ENCODE measurements at regions not wholly inside any gene's neighbourhood (a gene's known extent, or its start where the extent isn't known, plus 50 kb on each side); places are given as distances from the start of the nearest gene placed in this dataset.

- DNase-seq (ENCODE audit: low spot score) (no peak), ATAC-seq (ENCODE audit: insufficient number of reproducible peaks, low FRiP score, low read depth) (no peak)
- Histone ChIP-seq H3K4me1 (ENCODE audit: control insufficient read depth in 1 of 2, low read depth in 2 of 2) (peaks cover 9 to 27% of the 10 kb centered on the region in 2 donors), H3K9me3 (no peaks in the 10 kb centered on the region), H3K27ac (peak overlapping the region in 1 of 2 donors; percentile 43), H3K36me3 (no peaks in the 10 kb centered on the region), H3K27me3 (replicated peaks; ENCODE audit: insufficient read depth) (no peaks in the 10 kb centered on the region), H3K4me3 (no peak overlapping the region)
- TF ChIP-seq, protein P1, sequence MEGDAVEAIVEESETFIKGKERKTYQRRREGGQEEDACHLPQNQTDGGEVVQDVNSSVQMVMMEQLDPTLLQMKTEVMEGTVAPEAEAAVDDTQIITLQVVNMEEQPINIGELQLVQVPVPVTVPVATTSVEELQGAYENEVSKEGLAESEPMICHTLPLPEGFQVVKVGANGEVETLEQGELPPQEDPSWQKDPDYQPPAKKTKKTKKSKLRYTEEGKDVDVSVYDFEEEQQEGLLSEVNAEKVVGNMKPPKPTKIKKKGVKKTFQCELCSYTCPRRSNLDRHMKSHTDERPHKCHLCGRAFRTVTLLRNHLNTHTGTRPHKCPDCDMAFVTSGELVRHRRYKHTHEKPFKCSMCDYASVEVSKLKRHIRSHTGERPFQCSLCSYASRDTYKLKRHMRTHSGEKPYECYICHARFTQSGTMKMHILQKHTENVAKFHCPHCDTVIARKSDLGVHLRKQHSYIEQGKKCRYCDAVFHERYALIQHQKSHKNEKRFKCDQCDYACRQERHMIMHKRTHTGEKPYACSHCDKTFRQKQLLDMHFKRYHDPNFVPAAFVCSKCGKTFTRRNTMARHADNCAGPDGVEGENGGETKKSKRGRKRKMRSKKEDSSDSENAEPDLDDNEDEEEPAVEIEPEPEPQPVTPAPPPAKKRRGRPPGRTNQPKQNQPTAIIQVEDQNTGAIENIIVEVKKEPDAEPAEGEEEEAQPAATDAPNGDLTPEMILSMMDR (IDR thresholded peaks at IDR 0.05): no peak
These were observed 223.2 kb upstream of the THBS1 start for GRCh38 chr15:39357480-39358268.

DNA sequence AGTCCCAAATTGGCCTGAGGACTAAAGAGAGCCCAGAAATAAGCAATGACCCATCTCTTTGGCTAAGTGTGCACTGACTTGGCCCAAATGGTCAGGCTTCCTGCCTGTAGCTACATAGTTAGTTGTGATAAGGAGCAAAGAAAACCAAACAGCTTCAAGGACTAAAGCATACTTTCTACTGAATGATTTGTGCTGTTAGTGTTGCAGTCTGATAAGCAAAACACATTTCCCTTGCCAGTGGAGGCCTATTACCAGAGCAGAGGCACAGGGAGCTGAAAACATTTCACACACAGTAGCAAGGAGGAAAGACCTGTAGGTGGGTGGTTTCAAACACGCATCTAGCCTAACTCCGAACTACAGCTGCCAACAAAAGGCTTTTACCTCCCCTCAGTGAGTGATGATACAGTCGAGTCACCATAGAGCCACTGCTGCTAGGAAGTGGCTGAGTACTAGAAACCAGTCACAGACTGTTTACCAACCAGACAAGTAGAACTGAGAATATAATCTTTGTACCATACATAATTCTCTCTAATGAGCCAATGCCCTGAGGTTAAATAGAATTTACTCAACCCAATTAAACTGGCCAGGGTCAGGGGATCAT is 222.3 kb upstream of the THBS1 start:
- Histone ChIP-seq H3K27me3 (replicated peaks; ENCODE audit: insufficient read depth) (no peaks in the 10 kb centered on the region), H3K4me3 (no peak overlapping the region), H3K27ac (peak overlapping the region in 1 of 2 donors; percentile 43), H3K9me3 (no peaks in the 10 kb centered on the region), H3K36me3 (no peaks in the 10 kb centered on the region), H3K4me1 (ENCODE audit: control insufficient read depth in 1 of 2, low read depth in 2 of 2) (peaks cover 9 to 27% of the 10 kb centered on the region in 2 donors)
- DNase-seq (ENCODE audit: low spot score) (no peak), ATAC-seq (ENCODE audit: insufficient number of reproducible peaks, low FRiP score, low read depth) (no peak)
- TF ChIP-seq, protein P1 (IDR thresholded peaks at IDR 0.05): no peak

- TF ChIP-seq, protein P1 (IDR thresholded peaks at IDR 0.05): no peak
- Histone ChIP-seq H3K4me3 (no peak overlapping the region), H3K36me3 (no peaks in the 10 kb centered on the region), H3K4me1 (ENCODE audit: control insufficient read depth in 1 of 2, low read depth in 2 of 2) (peaks cover 9 to 27% of the 10 kb centered on the region in 2 donors), H3K27me3 (replicated peaks; ENCODE audit: insufficient read depth) (no peaks in the 10 kb centered on the region), H3K9me3 (no peaks in the 10 kb centered on the region), H3K27ac (no peak overlapping the region)
- ATAC-seq (ENCODE audit: insufficient number of reproducible peaks, low FRiP score, low read depth) (no peak), DNase-seq (ENCODE audit: low spot score) (no peak)
These were observed 221.1 kb upstream of the THBS1 start for GRCh38 chr15:39359771-39360170.

- Histone ChIP-seq H3K36me3 (no peaks in the 10 kb centered on the region), H3K9me3 (no peaks in the 10 kb centered on the region), H3K4me3 (no peak overlapping the region), H3K27ac (no peak overlapping the region), H3K27me3 (replicated peaks; ENCODE audit: insufficient read depth) (no peaks in the 10 kb centered on the region), H3K4me1 (ENCODE audit: control insufficient read depth in 1 of 2, low read depth in 2 of 2) (peaks cover 9 to 27% of the 10 kb centered on the region in 2 donors)
- DNase-seq (ENCODE audit: low spot score) (no peak), ATAC-seq (ENCODE audit: insufficient number of reproducible peaks, low FRiP score, low read depth) (no peak)
- TF ChIP-seq, protein P1 (IDR thresholded peaks at IDR 0.05): no peak
These were observed 220.4 kb upstream of the THBS1 start for GRCh38 chr15:39360452-39360851.

- Histone ChIP-seq H3K4me1 (ENCODE audit: control insufficient read depth in 1 of 2, low read depth in 2 of 2) (peaks cover 9 to 27% of the 10 kb centered on the region in 2 donors), H3K36me3 (no peaks in the 10 kb centered on the region), H3K27me3 (replicated peaks; ENCODE audit: insufficient read depth) (no peaks in the 10 kb centered on the region), H3K9me3 (no peaks in the 10 kb centered on the region), H3K27ac (no peak overlapping the region), H3K4me3 (no peak overlapping the region)
- DNase-seq (ENCODE audit: low spot score): no peak
- TF ChIP-seq, protein P1 (IDR thresholded peaks at IDR 0.05): no peak
- ATAC-seq (ENCODE audit: insufficient number of reproducible peaks, low FRiP score, low read depth): no peak
These were observed 219.4 kb upstream of the THBS1 start for GRCh38 chr15:39361497-39361896.

All from thoracic aorta (tissue), 2 donors.